WTC11 (cell line): ENCODE measurements at regions not wholly inside any gene's neighbourhood (a gene's known extent, or its start where the extent isn't known, plus 50 kb on each side); places are given as distances from the start of the nearest gene placed in this dataset.

Experiments used
- AFF4 ChIP-seq: sonication (generic); formaldehyde crosslinking; IDR thresholded peaks from 2 replicates; pipeline ENCODE4 v1.8.1; 2023; ENCODE audit warnings: mild to moderate bottlenecking, missing genetic modification reagents, borderline replicate concordance
- CREM ChIP-seq: sonication (generic); formaldehyde crosslinking; IDR thresholded peaks from 2 replicates; pipeline ENCODE4 v1.8.1; 2022; ENCODE audit warnings: mild to moderate bottlenecking, missing genetic modification reagents, moderate library complexity
- ELF4 ChIP-seq: sonication (generic); formaldehyde crosslinking; IDR thresholded peaks from 2 replicates; pipeline ENCODE4 v1.8.1; 2022; ENCODE audit warnings: low read depth, mild to moderate bottlenecking, moderate library complexity, missing genetic modification reagents
- ETV6 ChIP-seq: sonication (generic); formaldehyde crosslinking; IDR thresholded peaks from 2 replicates; pipeline ENCODE4 v1.8.1; 2022; ENCODE audit warnings: mild to moderate bottlenecking, missing genetic modification reagents
- JUN ChIP-seq: sonication (generic); formaldehyde crosslinking; IDR thresholded peaks from 2 replicates; pipeline ENCODE4 v1.8.0; 2023; ENCODE audit warnings: mild to moderate bottlenecking, missing genetic modification reagents
- NFYB ChIP-seq: sonication (generic); formaldehyde crosslinking; conservative IDR thresholded peaks from 2 replicates; pipeline ENCODE4 v1.8.0; 2022; ENCODE audit warnings: low read depth, missing genetic modification reagents
- TEAD1 ChIP-seq: sonication (generic); formaldehyde crosslinking; IDR thresholded peaks from 2 replicates; pipeline ENCODE4 v1.8.0; 2022; ENCODE audit warnings: mild to moderate bottlenecking, missing genetic modification reagents
- ZBTB21 ChIP-seq: sonication (generic); formaldehyde crosslinking; IDR thresholded peaks from 2 replicates; pipeline ENCODE4 v1.8.1; 2023; ENCODE audit warnings: mild to moderate bottlenecking, missing genetic modification reagents, borderline replicate concordance
- ZNF425 ChIP-seq: fragments of 250-450 bp; sonication (Bioruptor Pico); conservative IDR thresholded peaks from 2 replicates; pipeline ENCODE4 v1.9.0; 2021; ENCODE audit warnings: mild to moderate bottlenecking
- TF ChIP-seq, protein P1 (sequence below): fragments of 200-600 bp; IDR thresholded peaks from 2 replicates; pipeline ENCODE4 v1.8.0; 2022; ENCODE audit warnings: antibody characterized with exemption
- TF ChIP-seq, protein P2 (sequence below): sonication (generic); formaldehyde crosslinking; IDR thresholded peaks from 2 replicates; pipeline ENCODE4 v1.8.0; 2022; ENCODE audit warnings: mild to moderate bottlenecking, missing genetic modification reagents
- TF ChIP-seq, protein P3 (sequence below): sonication (generic); formaldehyde crosslinking; IDR thresholded peaks from 2 replicates; pipeline ENCODE4 v1.8.1; 2022; ENCODE audit warnings: low read depth, mild to moderate bottlenecking, moderate library complexity, missing genetic modification reagents, borderline replicate concordance
- TF ChIP-seq, protein P4 (sequence below): sonication (generic); formaldehyde crosslinking; IDR thresholded peaks from 2 replicates; pipeline ENCODE4 v1.8.1; 2023; ENCODE audit warnings: mild to moderate bottlenecking, missing genetic modification reagents, moderate library complexity
- TF ChIP-seq, protein P5 (sequence below): sonication (generic); formaldehyde crosslinking; conservative IDR thresholded peaks from 2 replicates; pipeline ENCODE4 v1.8.1; 2022; ENCODE audit warnings: mild to moderate bottlenecking, missing genetic modification reagents

DNA sequence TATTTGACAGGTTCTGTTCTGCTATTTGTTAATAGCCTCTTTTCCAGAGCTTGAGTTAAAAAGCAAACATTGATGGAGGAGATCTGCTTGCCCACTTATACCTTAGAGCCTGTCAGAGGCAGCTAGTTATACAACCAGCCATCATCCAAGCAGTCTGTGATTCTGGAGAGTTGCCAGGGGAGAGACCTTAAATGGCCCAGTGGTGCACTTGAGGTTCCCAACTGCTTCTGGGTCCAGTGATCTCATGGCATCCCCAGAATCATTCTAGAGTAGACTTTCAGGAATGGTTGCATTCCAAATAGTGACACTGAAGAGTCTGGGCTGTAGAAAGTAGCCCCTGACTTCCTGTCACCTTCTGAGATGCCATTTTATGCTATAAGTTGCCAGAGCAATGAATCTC, 160.7 kb downstream of the FHIP1A start:
- TF ChIP-seq ZNF425 (no peak), CREM (CRISPR knock-in tag) (no peak), ETV6 (CRISPR knock-in tag) (no peak), ZBTB21 (no peak), ELF4 (CRISPR knock-in tag) (no peak), NFYB (no peak), JUN (CRISPR knock-in tag) (no peak), AFF4 (no peak), TEAD1 (no peak)
- TF ChIP-seq, protein P1, sequence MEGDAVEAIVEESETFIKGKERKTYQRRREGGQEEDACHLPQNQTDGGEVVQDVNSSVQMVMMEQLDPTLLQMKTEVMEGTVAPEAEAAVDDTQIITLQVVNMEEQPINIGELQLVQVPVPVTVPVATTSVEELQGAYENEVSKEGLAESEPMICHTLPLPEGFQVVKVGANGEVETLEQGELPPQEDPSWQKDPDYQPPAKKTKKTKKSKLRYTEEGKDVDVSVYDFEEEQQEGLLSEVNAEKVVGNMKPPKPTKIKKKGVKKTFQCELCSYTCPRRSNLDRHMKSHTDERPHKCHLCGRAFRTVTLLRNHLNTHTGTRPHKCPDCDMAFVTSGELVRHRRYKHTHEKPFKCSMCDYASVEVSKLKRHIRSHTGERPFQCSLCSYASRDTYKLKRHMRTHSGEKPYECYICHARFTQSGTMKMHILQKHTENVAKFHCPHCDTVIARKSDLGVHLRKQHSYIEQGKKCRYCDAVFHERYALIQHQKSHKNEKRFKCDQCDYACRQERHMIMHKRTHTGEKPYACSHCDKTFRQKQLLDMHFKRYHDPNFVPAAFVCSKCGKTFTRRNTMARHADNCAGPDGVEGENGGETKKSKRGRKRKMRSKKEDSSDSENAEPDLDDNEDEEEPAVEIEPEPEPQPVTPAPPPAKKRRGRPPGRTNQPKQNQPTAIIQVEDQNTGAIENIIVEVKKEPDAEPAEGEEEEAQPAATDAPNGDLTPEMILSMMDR, result no peak
- TF ChIP-seq, protein P2, sequence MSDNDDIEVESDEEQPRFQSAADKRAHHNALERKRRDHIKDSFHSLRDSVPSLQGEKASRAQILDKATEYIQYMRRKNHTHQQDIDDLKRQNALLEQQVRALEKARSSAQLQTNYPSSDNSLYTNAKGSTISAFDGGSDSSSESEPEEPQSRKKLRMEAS (CRISPR knock-in tag), result no peak
- TF ChIP-seq, protein P3, sequence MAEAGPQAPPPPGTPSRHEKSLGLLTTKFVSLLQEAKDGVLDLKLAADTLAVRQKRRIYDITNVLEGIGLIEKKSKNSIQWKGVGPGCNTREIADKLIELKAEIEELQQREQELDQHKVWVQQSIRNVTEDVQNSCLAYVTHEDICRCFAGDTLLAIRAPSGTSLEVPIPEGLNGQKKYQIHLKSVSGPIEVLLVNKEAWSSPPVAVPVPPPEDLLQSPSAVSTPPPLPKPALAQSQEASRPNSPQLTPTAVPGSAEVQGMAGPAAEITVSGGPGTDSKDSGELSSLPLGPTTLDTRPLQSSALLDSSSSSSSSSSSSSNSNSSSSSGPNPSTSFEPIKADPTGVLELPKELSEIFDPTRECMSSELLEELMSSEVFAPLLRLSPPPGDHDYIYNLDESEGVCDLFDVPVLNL (CRISPR knock-in tag), result no peak
- TF ChIP-seq, protein P4, sequence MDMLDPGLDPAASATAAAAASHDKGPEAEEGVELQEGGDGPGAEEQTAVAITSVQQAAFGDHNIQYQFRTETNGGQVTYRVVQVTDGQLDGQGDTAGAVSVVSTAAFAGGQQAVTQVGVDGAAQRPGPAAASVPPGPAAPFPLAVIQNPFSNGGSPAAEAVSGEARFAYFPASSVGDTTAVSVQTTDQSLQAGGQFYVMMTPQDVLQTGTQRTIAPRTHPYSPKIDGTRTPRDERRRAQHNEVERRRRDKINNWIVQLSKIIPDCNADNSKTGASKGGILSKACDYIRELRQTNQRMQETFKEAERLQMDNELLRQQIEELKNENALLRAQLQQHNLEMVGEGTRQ (CRISPR knock-in tag), result no peak
- TF ChIP-seq, protein P5, sequence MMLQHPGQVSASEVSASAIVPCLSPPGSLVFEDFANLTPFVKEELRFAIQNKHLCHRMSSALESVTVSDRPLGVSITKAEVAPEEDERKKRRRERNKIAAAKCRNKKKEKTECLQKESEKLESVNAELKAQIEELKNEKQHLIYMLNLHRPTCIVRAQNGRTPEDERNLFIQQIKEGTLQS (CRISPR knock-in tag), result no peak
